ENCODE measurements at regions not wholly inside any gene's neighbourhood (a gene's known extent, or its start where the extent isn't known, plus 50 kb on each side); places are given as distances from the start of the nearest gene placed in this dataset.

DNA sequence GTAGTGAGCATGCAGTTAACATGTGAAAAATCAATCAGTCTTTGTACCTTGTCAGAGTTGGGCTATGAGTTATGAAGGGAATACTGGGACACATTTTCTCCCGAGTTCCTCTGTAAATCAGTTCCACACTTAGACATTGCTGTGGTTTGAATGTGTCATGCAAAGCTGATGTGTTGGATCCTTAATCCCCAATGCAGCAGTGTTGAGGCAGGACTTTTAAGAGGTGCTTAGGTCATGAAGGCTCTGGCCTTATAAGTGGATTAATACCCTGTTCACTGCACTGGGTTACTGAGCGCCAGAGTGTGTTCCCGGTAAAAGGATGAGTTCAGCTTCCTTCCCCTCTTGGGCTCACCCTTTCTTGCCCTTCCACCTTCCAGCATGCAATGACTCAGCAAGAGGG lies 742.1 kb upstream of the TENM4 start:
- TF ChIP-seq, protein P1, sequence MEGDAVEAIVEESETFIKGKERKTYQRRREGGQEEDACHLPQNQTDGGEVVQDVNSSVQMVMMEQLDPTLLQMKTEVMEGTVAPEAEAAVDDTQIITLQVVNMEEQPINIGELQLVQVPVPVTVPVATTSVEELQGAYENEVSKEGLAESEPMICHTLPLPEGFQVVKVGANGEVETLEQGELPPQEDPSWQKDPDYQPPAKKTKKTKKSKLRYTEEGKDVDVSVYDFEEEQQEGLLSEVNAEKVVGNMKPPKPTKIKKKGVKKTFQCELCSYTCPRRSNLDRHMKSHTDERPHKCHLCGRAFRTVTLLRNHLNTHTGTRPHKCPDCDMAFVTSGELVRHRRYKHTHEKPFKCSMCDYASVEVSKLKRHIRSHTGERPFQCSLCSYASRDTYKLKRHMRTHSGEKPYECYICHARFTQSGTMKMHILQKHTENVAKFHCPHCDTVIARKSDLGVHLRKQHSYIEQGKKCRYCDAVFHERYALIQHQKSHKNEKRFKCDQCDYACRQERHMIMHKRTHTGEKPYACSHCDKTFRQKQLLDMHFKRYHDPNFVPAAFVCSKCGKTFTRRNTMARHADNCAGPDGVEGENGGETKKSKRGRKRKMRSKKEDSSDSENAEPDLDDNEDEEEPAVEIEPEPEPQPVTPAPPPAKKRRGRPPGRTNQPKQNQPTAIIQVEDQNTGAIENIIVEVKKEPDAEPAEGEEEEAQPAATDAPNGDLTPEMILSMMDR (IDR thresholded peaks at IDR 0.05) = no peak
- TF ChIP-seq EP300 (IDR thresholded peaks at IDR 0.05) = no peak
- no peak for TF ChIP-seq POLR2A (IDR thresholded peaks at IDR 0.05)
